HG03342 (cell line): ENCODE measurements at regions not wholly inside any gene's neighbourhood (a gene's known extent, or its start where the extent isn't known, plus 50 kb on each side); places are given as distances from the start of the nearest gene placed in this dataset.

ENCODE experiments used
- ATAC-seq: cut with Tn5 transposase; IDR thresholded peaks from one replicate; pipeline ENCODE4 v1.9.1; 2021; ENCODE audit warnings: mild to moderate bottlenecking, moderate library complexity; ENCODE audit not compliant: unreplicated experiment

- no peak for ATAC-seq
These were observed 66.3 kb downstream of the MYCN start for GRCh38 chr2:16006537-16007166.

GRCh38 chr2:16005816-16006536, 65.6 kb downstream of the MYCN start:
- no peak for ATAC-seq

- no peak for ATAC-seq
These were observed 65.0 kb downstream of the MYCN start for GRCh38 chr2:16005389-16005788.

GRCh38 chr2:16003809-16004208, 63.5 kb downstream of the MYCN start:
- ATAC-seq = no peak

- ATAC-seq = no peak
These were observed 62.8 kb downstream of the MYCN start for GRCh38 chr2:16003152-16003551.

- ATAC-seq = no peak
These were observed 62.2 kb downstream of the MYCN start for GRCh38 chr2:16002575-16002974.

- no peak for ATAC-seq
These were observed 61.8 kb downstream of the MYCN start for GRCh38 chr2:16002144-16002543.

GRCh38 chr2:16000642-16001041, 60.3 kb downstream of the MYCN start:
- ATAC-seq = no peak

- no peak for ATAC-seq
These were observed 59.5 kb downstream of the MYCN start for GRCh38 chr2:15999596-16000469.

- ATAC-seq = no peak
These were observed 57.5 kb downstream of the MYCN start for GRCh38 chr2:15997728-15998280.

GRCh38 chr2:15996536-15997423, 56.4 kb downstream of the MYCN start:
- ATAC-seq = no peak
